GM12878 (cell line): ENCODE measurements at regions not wholly inside any gene's neighbourhood (a gene's known extent, or its start where the extent isn't known, plus 50 kb on each side); places are given as distances from the start of the nearest gene placed in this dataset.

Experiments
- ATAC-seq: fragments of 200-7000 bp; cut with Tn5 transposase; 3 replicates; pipeline ENCODE4 v1.9.1; 2020; ENCODE audit warnings: mild to moderate bottlenecking, moderate library complexity
- BruUV-seq: library from RNA; stranded (reverse); fragments of 400-500 nt; replicated peaks from 2 replicates; lab custom pipeline; 2021; lab: Mats Ljungman, UMichigan
- CTCF ChIA-PET: fragments of 300-600 bp; sonication (Branson Sonifier 250); formaldehyde crosslinking; extraction: SDS; loops from one replicate; lab custom pipeline; 2021; ENCODE audit warnings: inconsistent platforms; lab: Yijun Ruan, JAX
- POLR2A ChIA-PET: fragments of 350-600 bp; formaldehyde crosslinking; extraction: SDS; loops from one replicate; lab custom pipeline; 2021; ENCODE audit warnings: inconsistent platforms; lab: Charles Lee
- RAD21 ChIA-PET: fragments of 300-600 bp; sonication (Branson Sonifier 250); formaldehyde crosslinking; loops from one replicate; lab custom pipeline; 2023; ENCODE audit warnings: antibody characterized with exemption; ENCODE audit not compliant: unreplicated experiment; lab: Charles Lee
- SMC1A ChIA-PET: fragments of 300-600 bp; sonication (Branson Sonifier 250); formaldehyde crosslinking; loops from one replicate; lab custom pipeline; 2023; ENCODE audit not compliant: unreplicated experiment, uncharacterized antibody; lab: Charles Lee
- DNase-seq: peaks from one replicate; pipeline ENCODE4 v3.0.0-alpha.2; 2011; ENCODE audit warnings: low read depth, low spot score
- FAIRE-seq: peaks from 3 replicates; lab custom pipeline; 2011; peaks lifted over from hg19 to GRCh38; lab: Jason Lieb, UNC
- H2AFZ ChIP-seq: 2 replicates; pipeline ENCODE4 v1.6.0; 2011; ENCODE audit warnings: low read depth, low read length, control low read depth; ENCODE audit not compliant: control insufficient read depth
- H3K27ac ChIP-seq: 2 replicates; pipeline ENCODE4 v1.5.1; 2011; ENCODE audit warnings: control low read depth; ENCODE audit not compliant: control insufficient read depth, insufficient read depth
- H3K27me3 ChIP-seq, 2 experiments: replicated peaks in 1 of 2; 2 replicates each; pipeline versions ENCODE4 v1.6.0 to v1.6.1; 2011; ENCODE audit warnings: low read length in 1 of 2; ENCODE audit not compliant: control insufficient read depth in 2 of 2, insufficient read depth in 2 of 2
- H3K36me3 ChIP-seq, 2 experiments: 2 replicates each; pipeline ENCODE4 v1.5.1; 2011; ENCODE audit warnings: low read length in 1 of 2; ENCODE audit not compliant: control insufficient read depth in 2 of 2, insufficient read depth in 2 of 2
- H3K4me1 ChIP-seq: 2 replicates; pipeline ENCODE4 v1.6.1; 2011; ENCODE audit warnings: mild to moderate bottlenecking, low read length, moderate library complexity, mixed read lengths; ENCODE audit not compliant: control insufficient read depth, insufficient read depth
- H3K4me2 ChIP-seq: 2 replicates; pipeline ENCODE4 v1.6.0; 2011; ENCODE audit warnings: control low read depth; ENCODE audit not compliant: control insufficient read depth, insufficient read depth
- H3K4me3 ChIP-seq: fragments of 200-600 bp; sonication (generic); 2 replicates; pipeline ENCODE4 v1.5.1; 2016
- H3K79me2 ChIP-seq: 2 replicates; pipeline ENCODE4 v1.6.0; 2011; ENCODE audit warnings: low read length; ENCODE audit not compliant: control insufficient read depth, insufficient read depth
- H3K9ac ChIP-seq: 2 replicates; pipeline ENCODE4 v1.8.0; 2011; ENCODE audit warnings: low read length, control low read depth, mixed read lengths; ENCODE audit not compliant: control insufficient read depth, insufficient read depth
- H3K9me3 ChIP-seq: replicated peaks from 3 replicates; pipeline ENCODE4 v1.5.1; 2011; ENCODE audit warnings: mild to moderate bottlenecking, low read length; ENCODE audit not compliant: control insufficient read depth, insufficient read depth
- H4K20me1 ChIP-seq: 2 replicates; pipeline ENCODE4 v1.6.0; 2011; ENCODE audit not compliant: control insufficient read depth, insufficient read depth
- CEBPB ChIP-seq, 2 experiments: fragments of 150-350 bp in 1 of 2; IDR thresholded peaks; 2 replicates each; pipeline ENCODE4 v1.6.1; 2012 to 2014; ENCODE audit warnings: low read depth in 2 of 2, low read length in 2 of 2, borderline replicate concordance in 1 of 2, inconsistent platforms in 1 of 2
- FOS ChIP-seq: IDR thresholded peaks from 3 replicates; pipeline ENCODE4 v1.6.1; 2011; ENCODE audit warnings: borderline replicate concordance; ENCODE audit not compliant: insufficient read length; ENCODE audit errors: extremely low read depth
- MYC ChIP-seq: IDR thresholded peaks from 2 replicates; pipeline ENCODE4 v1.6.1; 2011; ENCODE audit warnings: mild to moderate bottlenecking, low read length, moderate library complexity, inconsistent platforms; ENCODE audit not compliant: insufficient read depth, insufficient replicate concordance, insufficient read length, severe bottlenecking
- NFXL1 ChIP-seq: fragments of 450-650 bp; IDR thresholded peaks from 2 replicates; pipeline ENCODE4 v1.6.1; 2017; ENCODE audit warnings: antibody characterized with exemption, mild to moderate bottlenecking, borderline replicate concordance
- RAD51 ChIP-seq: fragments of 450-650 bp; IDR thresholded peaks from 2 replicates; pipeline ENCODE4 v1.6.1; 2016; ENCODE audit warnings: moderate library complexity, mild to moderate bottlenecking, inconsistent platforms
- ZBED1 ChIP-seq: IDR thresholded peaks from 2 replicates; pipeline ENCODE4 v1.6.1; 2016; ENCODE audit warnings: borderline replicate concordance
- WGBS: methylation state at CpG from one replicate; pipeline ENCODE4 v1.1.6; 2016; ENCODE audit warnings: low lambda C conversion rate; ENCODE audit not compliant: insufficient replicate concordance, insufficient coverage; ENCODE audit errors: missing lambda C conversion rate; 5-methylcytosine and 5-hydroxymethylcytosine counted together
- in situ Hi-C: fragments of 300-500 bp; cut with MboI; formaldehyde crosslinking; loops from 9 replicates; pipeline ENCODE4 v1.14.3; 2018; ENCODE audit warnings: mixed read lengths
- intact Hi-C: fragments of 100-400 bp; cut with micrococcal nuclease; formaldehyde crosslinking; loops from one replicate; pipeline ENCODE4 v1.14.2; 2022; ENCODE audit not compliant: unreplicated experiment
- TF ChIP-seq, protein P1 (sequence below): fragments of 450-650 bp; formaldehyde crosslinking; IDR thresholded peaks from 2 replicates; pipeline ENCODE4 v1.4.0; 2022; ENCODE audit warnings: mild to moderate bottlenecking, moderate library complexity
- TF ChIP-seq, protein P2 (sequence below): fragments of 450-650 bp; IDR thresholded peaks from 2 replicates; pipeline ENCODE4 v1.6.1; 2016; ENCODE audit warnings: mild to moderate bottlenecking, moderate library complexity, borderline replicate concordance
- TF ChIP-seq, protein P3 (sequence below): IDR thresholded peaks from 2 replicates; pipeline ENCODE4 v1.6.1; 2012; ENCODE audit warnings: low read depth, low read length, improper control_type of control experiment

DNA sequence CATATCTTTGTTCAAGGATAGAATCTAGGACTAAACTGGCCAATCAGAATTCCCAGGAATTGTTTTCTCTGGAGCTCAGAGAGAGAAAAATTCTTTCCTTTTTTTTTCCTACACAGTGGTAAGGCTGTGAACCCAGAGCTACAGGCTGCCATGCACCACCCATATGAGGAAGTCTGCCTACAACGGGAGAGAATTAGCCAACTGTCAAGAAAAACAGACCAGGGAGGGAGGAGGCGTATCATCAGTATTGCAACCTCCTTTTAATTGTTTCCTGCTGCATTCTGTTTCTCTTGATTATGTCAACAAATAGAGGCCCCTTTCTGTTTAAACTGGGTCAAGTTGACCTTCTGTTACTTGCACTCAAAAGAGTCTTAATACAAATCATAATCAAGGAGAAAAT, 176.5 kb upstream of the UBASH3B start:
- H3K79me2 ChIP-seq: no peaks in the 10 kb centered on the region
- H3K36me3 ChIP-seq: no peaks in the 10 kb centered on the region
- ChIA-PET RAD21 (no interaction called here), SMC1A (no interaction called here), POLR2A (no interaction called here), CTCF (no interaction called here)
- intact Hi-C loops: no loop called here
- ATAC-seq: no peak
- no peak overlapping the region for H3K4me3 ChIP-seq
- no peak for FAIRE-seq
- BruUV-seq: no TSS peak
- no peak overlapping the region for H3K27ac ChIP-seq
- H4K20me1 ChIP-seq: no peaks in the 10 kb centered on the region
- no peaks in the 10 kb centered on the region for H3K9me3 ChIP-seq
- in situ Hi-C loops: no loop called here
- WGBS: 4% methylated on average over 2 of the region's 2 CpGs
- no peaks in the 10 kb centered on the region for H3K27me3 ChIP-seq
- H3K4me2 ChIP-seq: no peak overlapping the region
- no peak overlapping the region for H2AFZ ChIP-seq
- DNase-seq: no peak
- no peak overlapping the region for H3K9ac ChIP-seq
- TF ChIP-seq ZBED1: no peak
- no peaks in the 10 kb centered on the region for H3K4me1 ChIP-seq

DNA sequence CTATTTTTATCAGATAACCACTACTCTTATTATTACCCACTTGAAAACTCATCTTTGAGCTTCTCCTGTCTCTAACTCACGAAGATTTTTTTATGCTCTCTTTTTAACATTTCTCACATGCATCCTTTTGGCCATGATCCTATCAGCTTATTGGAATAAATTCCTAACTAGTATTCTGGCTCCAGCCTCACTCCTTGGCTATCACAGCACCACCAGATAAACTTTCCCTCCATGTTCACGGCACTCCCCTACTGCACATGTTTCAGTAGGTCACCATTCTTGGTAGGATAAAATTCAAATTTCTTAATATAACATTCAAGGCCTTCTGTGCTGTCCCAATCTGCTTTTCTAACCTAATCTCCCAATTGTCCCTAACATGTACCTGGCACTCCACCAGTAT, 186.6 kb upstream of the UBASH3B start:
- ChIA-PET SMC1A (no interaction called here), CTCF (no interaction called here), RAD21 (no interaction called here), POLR2A (no interaction called here)
- Histone ChIP-seq H3K4me3 (no peak overlapping the region), H3K27me3 (no peaks in the 10 kb centered on the region), H3K4me2 (no peak overlapping the region), H3K27ac (no peak overlapping the region), H4K20me1 (no peaks in the 10 kb centered on the region), H3K79me2 (no peaks in the 10 kb centered on the region), H3K36me3 (no peaks in the 10 kb centered on the region), H3K4me1 (no peaks in the 10 kb centered on the region), H3K9ac (no peak overlapping the region), H2AFZ (no peak overlapping the region), H3K9me3 (no peaks in the 10 kb centered on the region)
- in situ Hi-C loops (no loop called here), intact Hi-C loops (no loop called here)
- ATAC-seq: no peak
- FAIRE-seq: no peak
- WGBS: 4% methylated on average over 2 of the region's 2 CpGs
- no peak for DNase-seq
- no TSS peak for BruUV-seq
- TF ChIP-seq MYC: no peak
- TF ChIP-seq RAD51: no peak
- TF ChIP-seq CEBPB (IDR thresholded peaks at IDR 0.05; ENCODE audit: borderline replicate concordance in 1 of 2, low read depth in 2 of 2, low read length in 2 of 2): no peak
- TF ChIP-seq, protein P1, sequence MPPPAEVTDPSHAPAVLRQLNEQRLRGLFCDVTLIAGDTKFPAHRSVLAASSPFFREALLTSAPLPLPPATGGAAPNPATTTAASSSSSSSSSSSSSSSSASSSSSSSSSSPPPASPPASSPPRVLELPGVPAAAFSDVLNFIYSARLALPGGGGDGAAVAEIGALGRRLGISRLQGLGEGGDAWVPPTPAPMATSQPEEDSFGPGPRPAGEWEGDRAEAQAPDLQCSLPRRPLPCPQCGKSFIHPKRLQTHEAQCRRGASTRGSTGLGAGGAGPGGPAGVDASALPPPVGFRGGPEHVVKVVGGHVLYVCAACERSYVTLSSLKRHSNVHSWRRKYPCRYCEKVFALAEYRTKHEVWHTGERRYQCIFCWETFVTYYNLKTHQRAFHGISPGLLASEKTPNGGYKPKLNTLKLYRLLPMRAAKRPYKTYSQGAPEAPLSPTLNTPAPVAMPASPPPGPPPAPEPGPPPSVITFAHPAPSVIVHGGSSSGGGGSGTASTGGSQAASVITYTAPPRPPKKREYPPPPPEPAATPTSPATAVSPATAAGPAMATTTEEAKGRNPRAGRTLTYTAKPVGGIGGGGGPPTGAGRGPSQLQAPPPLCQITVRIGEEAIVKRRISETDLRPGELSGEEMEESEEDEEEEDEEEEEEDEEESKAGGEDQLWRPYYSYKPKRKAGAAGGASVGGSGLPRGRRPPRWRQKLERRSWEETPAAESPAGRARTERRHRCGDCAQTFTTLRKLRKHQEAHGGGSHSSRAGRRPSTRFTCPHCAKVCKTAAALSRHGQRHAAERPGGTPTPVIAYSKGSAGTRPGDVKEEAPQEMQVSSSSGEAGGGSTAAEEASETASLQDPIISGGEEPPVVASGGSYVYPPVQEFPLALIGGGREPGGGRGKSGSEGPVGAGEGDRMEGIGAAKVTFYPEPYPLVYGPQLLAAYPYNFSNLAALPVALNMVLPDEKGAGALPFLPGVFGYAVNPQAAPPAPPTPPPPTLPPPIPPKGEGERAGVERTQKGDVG (CRISPR knock-in tag): no peak
- TF ChIP-seq NFXL1: no peak
- no peak for TF ChIP-seq FOS
- TF ChIP-seq, protein P2, sequence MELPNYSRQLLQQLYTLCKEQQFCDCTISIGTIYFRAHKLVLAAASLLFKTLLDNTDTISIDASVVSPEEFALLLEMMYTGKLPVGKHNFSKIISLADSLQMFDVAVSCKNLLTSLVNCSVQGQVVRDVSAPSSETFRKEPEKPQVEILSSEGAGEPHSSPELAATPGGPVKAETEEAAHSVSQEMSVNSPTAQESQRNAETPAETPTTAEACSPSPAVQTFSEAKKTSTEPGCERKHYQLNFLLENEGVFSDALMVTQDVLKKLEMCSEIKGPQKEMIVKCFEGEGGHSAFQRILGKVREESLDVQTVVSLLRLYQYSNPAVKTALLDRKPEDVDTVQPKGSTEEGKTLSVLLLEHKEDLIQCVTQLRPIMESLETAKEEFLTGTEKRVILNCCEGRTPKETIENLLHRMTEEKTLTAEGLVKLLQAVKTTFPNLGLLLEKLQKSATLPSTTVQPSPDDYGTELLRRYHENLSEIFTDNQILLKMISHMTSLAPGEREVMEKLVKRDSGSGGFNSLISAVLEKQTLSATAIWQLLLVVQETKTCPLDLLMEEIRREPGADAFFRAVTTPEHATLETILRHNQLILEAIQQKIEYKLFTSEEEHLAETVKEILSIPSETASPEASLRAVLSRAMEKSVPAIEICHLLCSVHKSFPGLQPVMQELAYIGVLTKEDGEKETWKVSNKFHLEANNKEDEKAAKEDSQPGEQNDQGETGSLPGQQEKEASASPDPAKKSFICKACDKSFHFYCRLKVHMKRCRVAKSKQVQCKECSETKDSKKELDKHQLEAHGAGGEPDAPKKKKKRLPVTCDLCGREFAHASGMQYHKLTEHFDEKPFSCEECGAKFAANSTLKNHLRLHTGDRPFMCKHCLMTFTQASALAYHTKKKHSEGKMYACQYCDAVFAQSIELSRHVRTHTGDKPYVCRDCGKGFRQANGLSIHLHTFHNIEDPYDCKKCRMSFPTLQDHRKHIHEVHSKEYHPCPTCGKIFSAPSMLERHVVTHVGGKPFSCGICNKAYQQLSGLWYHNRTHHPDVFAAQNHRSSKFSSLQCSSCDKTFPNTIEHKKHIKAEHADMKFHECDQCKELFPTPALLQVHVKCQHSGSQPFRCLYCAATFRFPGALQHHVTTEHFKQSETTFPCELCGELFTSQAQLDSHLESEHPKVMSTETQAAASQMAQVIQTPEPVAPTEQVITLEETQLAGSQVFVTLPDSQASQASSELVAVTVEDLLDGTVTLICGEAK: no peak
- TF ChIP-seq, protein P3, sequence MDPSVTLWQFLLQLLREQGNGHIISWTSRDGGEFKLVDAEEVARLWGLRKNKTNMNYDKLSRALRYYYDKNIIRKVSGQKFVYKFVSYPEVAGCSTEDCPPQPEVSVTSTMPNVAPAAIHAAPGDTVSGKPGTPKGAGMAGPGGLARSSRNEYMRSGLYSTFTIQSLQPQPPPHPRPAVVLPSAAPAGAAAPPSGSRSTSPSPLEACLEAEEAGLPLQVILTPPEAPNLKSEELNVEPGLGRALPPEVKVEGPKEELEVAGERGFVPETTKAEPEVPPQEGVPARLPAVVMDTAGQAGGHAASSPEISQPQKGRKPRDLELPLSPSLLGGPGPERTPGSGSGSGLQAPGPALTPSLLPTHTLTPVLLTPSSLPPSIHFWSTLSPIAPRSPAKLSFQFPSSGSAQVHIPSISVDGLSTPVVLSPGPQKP: no peak
